ENCODE measurements at regions not wholly inside any gene's neighbourhood (a gene's known extent, or its start where the extent isn't known, plus 50 kb on each side); places are given as distances from the start of the nearest gene placed in this dataset.

GRCh38 chr2:173612354-173612753, 257.7 kb downstream of the CDCA7 start:
- DNase-seq (ENCODE audit: low spot score), result no peak
- H3K4me1 Mint-ChIP-seq (ENCODE audit: unreplicated experiment), result peaks cover 2% of the 10 kb centered on the region
- H3K27ac Mint-ChIP-seq (ENCODE audit: unreplicated experiment), result no peak overlapping the region
- H3K27me3 Mint-ChIP-seq (ENCODE audit: unreplicated experiment), result no peaks in the 10 kb centered on the region
- no peaks in the 10 kb centered on the region for H3K36me3 Mint-ChIP-seq (ENCODE audit: low read depth, unreplicated experiment)
- H3K9me3 Mint-ChIP-seq (ENCODE audit: unreplicated experiment), result no peaks in the 10 kb centered on the region
- H3K4me3 Mint-ChIP-seq (ENCODE audit: unreplicated experiment), result no peak overlapping the region
- no peak for TF ChIP-seq CTCF (IDR thresholded peaks at IDR 0.05; ENCODE audit: unreplicated experiment)

DNA sequence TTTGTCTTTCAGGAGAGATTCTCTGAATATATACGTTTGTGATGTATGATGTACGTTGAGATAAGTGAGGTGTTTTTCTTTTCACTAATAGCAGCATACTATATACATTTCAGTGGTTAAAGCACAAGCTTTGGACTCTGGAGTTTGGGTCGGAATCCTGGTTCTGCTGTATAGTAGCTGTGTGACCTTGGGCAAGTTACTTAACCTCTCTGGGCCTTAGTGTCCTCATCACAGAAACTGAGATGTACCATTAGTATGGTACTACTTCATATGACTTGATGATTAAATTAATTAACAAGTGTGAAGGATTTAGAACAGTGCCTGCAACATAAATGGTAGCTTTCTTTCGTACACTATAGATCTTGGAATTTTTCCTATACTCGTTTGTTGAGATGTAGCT, 258.7 kb downstream of the CDCA7 start:
- no peaks in the 10 kb centered on the region for H3K27me3 Mint-ChIP-seq (ENCODE audit: unreplicated experiment)
- H3K4me1 Mint-ChIP-seq (ENCODE audit: unreplicated experiment), result no peaks in the 10 kb centered on the region
- no peak overlapping the region for H3K4me3 Mint-ChIP-seq (ENCODE audit: unreplicated experiment)
- no peaks in the 10 kb centered on the region for H3K36me3 Mint-ChIP-seq (ENCODE audit: low read depth, unreplicated experiment)
- DNase-seq (ENCODE audit: low spot score), result no peak
- H3K27ac Mint-ChIP-seq (ENCODE audit: unreplicated experiment), result no peak overlapping the region
- H3K9me3 Mint-ChIP-seq (ENCODE audit: unreplicated experiment), result no peaks in the 10 kb centered on the region
- no peak for TF ChIP-seq CTCF (IDR thresholded peaks at IDR 0.05; ENCODE audit: unreplicated experiment)

- Mint-ChIP-seq H3K4me1 (ENCODE audit: unreplicated experiment) (no peaks in the 10 kb centered on the region), H3K9me3 (ENCODE audit: unreplicated experiment) (no peaks in the 10 kb centered on the region), H3K36me3 (ENCODE audit: low read depth, unreplicated experiment) (no peaks in the 10 kb centered on the region), H3K27me3 (ENCODE audit: unreplicated experiment) (no peaks in the 10 kb centered on the region), H3K4me3 (ENCODE audit: unreplicated experiment) (no peak overlapping the region), H3K27ac (ENCODE audit: unreplicated experiment) (no peak overlapping the region)
- no peak for DNase-seq (ENCODE audit: low spot score)
- no peak for TF ChIP-seq CTCF (IDR thresholded peaks at IDR 0.05; ENCODE audit: unreplicated experiment)
These were observed 259.7 kb downstream of the CDCA7 start for GRCh38 chr2:173614265-173614930.

- H3K4me3 Mint-ChIP-seq (ENCODE audit: unreplicated experiment), result no peak overlapping the region
- H3K4me1 Mint-ChIP-seq (ENCODE audit: unreplicated experiment), result no peaks in the 10 kb centered on the region
These were observed 269.0 kb downstream of the CDCA7 start for GRCh38 chr2:173623438-173624319.

More at GRCh38 chr2:173623438-173624319, 269.0 kb downstream of the CDCA7 start:
- no peak for TF ChIP-seq CTCF (IDR thresholded peaks at IDR 0.05; ENCODE audit: unreplicated experiment)
- Mint-ChIP-seq H3K27me3 (ENCODE audit: unreplicated experiment) (peaks cover 4% of the 10 kb centered on the region), H3K9me3 (ENCODE audit: unreplicated experiment) (no peaks in the 10 kb centered on the region), H3K27ac (ENCODE audit: unreplicated experiment) (no peak overlapping the region), H3K36me3 (ENCODE audit: low read depth, unreplicated experiment) (no peaks in the 10 kb centered on the region)
- DNase-seq (ENCODE audit: low spot score), result no peak

Data from endothelial cell (in vitro differentiated cells).